ENCODE measurements at regions not wholly inside any gene's neighbourhood (a gene's known extent, or its start where the extent isn't known, plus 50 kb on each side); places are given as distances from the start of the nearest gene placed in this dataset.

DNA sequence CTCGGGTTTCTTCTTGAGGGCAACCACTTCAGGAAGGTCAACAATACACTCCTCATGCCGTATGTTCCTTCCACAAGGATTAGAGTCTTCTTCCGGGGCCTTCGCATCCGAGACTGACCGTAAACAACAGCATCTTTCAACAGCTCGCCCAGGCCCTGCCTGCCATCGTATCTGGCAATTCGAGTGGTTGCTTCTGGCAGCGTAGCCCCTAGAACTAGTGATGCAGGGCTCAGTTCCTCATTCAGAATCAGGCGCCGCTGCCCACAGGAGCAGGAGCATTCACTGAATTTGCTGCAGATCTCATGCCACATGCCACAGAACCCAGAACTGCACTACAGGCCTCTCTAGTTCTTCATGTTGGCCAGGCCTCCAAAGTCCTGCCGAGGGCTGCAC, 59.0 kb upstream of the AFDN start:
- H3K4me3 ChIP-seq (ENCODE audit: low read depth, low read length), result no peak overlapping the region
- no peak for DNase-seq (ENCODE audit: low read depth)
- TF ChIP-seq, protein P1, sequence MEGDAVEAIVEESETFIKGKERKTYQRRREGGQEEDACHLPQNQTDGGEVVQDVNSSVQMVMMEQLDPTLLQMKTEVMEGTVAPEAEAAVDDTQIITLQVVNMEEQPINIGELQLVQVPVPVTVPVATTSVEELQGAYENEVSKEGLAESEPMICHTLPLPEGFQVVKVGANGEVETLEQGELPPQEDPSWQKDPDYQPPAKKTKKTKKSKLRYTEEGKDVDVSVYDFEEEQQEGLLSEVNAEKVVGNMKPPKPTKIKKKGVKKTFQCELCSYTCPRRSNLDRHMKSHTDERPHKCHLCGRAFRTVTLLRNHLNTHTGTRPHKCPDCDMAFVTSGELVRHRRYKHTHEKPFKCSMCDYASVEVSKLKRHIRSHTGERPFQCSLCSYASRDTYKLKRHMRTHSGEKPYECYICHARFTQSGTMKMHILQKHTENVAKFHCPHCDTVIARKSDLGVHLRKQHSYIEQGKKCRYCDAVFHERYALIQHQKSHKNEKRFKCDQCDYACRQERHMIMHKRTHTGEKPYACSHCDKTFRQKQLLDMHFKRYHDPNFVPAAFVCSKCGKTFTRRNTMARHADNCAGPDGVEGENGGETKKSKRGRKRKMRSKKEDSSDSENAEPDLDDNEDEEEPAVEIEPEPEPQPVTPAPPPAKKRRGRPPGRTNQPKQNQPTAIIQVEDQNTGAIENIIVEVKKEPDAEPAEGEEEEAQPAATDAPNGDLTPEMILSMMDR (IDR thresholded peaks at IDR 0.05; ENCODE audit: insufficient read depth, low read depth, low read length), result no peak

GRCh38 chr6:167768471-167769215, 58.1 kb upstream of the AFDN start:
- TF ChIP-seq, protein P1 (IDR thresholded peaks at IDR 0.05; ENCODE audit: insufficient read depth, low read depth, low read length), result no peak
- H3K4me3 ChIP-seq (ENCODE audit: low read depth, low read length), result no peak overlapping the region
- DNase-seq (ENCODE audit: low read depth), result no peak

DNA sequence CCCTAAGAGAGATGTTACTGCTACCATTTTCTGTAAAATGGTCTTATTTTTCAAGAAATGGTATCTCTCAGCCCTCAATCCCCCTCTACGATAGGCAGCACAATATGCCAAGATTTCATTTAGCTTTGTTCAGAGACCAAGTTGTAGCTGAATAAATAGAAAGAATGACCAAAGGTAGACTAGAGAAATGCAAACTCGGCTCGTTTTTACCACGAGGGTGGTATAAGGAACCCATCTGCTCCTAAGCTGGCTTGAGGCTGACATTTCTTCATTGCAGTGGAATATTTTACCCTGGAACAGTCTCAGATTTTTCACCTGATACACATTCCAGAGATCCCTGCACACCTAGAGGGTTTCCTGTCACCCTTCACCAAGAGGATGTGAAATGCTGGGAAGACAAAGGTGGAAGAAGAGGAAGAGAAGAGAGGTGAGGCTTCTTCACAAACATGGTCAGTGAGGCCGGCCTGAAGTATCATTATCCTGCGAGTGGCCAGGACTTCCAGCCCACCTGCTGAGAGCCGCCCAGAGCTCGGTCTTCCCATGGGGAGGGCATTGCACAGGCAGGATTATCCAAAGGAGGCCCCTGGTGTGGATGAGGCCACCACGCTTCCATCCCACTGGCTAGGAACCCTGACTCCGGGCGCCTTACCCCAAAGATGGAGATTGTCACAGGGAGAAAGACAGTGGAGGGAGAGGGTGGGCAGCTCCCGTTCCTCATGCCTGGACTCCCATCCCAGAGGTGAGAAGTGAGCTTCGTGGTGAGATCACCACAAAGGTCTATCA, 57.1 kb upstream of the AFDN start:
- H3K4me3 ChIP-seq (ENCODE audit: low read depth, low read length), result no peak overlapping the region
- TF ChIP-seq, protein P1 (IDR thresholded peaks at IDR 0.05; ENCODE audit: insufficient read depth, low read depth, low read length), result no peak
- DNase-seq (ENCODE audit: low read depth), result no peak

- TF ChIP-seq, protein P1 (IDR thresholded peaks at IDR 0.05; ENCODE audit: insufficient read depth, low read depth, low read length), result no peak
- H3K4me3 ChIP-seq (ENCODE audit: low read depth, low read length), result no peak overlapping the region
- no peak for DNase-seq (ENCODE audit: low read depth)
These were observed 56.3 kb upstream of the AFDN start for GRCh38 chr6:167770291-167770955.

GRCh38 chr6:167774881-167775280, 51.8 kb upstream of the AFDN start:
- no peak for DNase-seq (ENCODE audit: low read depth)
- TF ChIP-seq, protein P1 (IDR thresholded peaks at IDR 0.05; ENCODE audit: insufficient read depth, low read depth, low read length), result no peak
- no peak overlapping the region for H3K4me3 ChIP-seq (ENCODE audit: low read depth, low read length)

DNA sequence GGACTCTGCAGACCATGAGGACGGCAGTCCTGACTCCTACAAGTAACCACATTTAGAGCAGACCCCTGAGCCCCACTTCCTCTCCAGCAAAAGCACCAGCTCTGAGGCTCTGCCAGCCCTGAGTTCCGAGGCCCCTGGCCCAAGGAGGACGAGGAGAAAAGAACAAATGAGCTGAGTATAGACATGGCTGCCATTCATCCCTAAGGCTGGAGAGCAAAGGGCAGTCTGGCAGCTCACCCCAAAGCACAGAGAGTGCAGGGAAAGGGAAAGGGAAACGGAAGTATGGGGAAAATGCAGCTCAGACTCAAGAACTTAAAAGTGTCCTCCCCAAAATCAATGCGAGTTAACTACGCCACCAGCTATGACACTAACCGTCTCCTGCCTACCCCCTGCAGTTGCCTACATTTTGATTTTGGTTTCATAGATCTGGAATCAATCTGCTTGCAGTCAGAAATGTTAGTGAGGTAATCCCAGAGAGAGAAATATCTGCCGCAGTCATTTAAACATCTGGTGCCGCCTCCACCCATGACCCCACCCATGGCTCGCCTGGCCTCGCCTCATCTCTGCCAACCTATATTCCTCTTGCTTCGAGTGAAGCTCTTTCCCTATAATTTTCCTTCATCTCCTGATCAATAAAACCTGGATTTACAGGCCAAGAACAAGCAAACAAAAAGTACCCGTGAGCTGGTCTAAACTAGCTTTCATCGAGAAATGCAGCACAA, 49.6 kb upstream of the AFDN start:
- no peak for DNase-seq (ENCODE audit: low read depth)
- TF ChIP-seq, protein P1 (IDR thresholded peaks at IDR 0.05; ENCODE audit: insufficient read depth, low read depth, low read length), result no peak
- no peak overlapping the region for H3K4me3 ChIP-seq (ENCODE audit: low read depth, low read length)
